Activated CD4-positive, alpha-beta T cell treated with anti-CD3 and anti-CD28 coated beads for 36 hours (primary cell): ENCODE measurements at regions not wholly inside any gene's neighbourhood (a gene's known extent, or its start where the extent isn't known, plus 50 kb on each side); places are given as distances from the start of the nearest gene placed in this dataset.

ENCODE experiments used
- ATAC-seq: fragments of 200-7000 bp; cut with Tn5 transposase; one replicate; pipeline ENCODE4 v1.10.0; 2021; ENCODE audit warnings: mild to moderate bottlenecking, moderate library complexity
- CTCF ChIA-PET: fragments of 350-600 bp; sonication (Branson Sonifier 250); formaldehyde crosslinking; loops from one replicate; lab custom pipeline; 2021; ENCODE audit warnings: antibody characterized with exemption; lab: Charles Lee
- POLR2A ChIA-PET: fragments of 350-600 bp; sonication (Branson Sonifier 250); formaldehyde crosslinking; loops from one replicate; lab custom pipeline; 2021; ENCODE audit warnings: antibody characterized with exemption, inconsistent platforms; lab: Charles Lee
- DNase-seq: peaks from one replicate; pipeline ENCODE4 v3.0.0-alpha.2; 2020
- H3K27ac Mint-ChIP-seq: one replicate; pipeline ENCODE4 v1.8.0; 2021; ENCODE audit warnings: mixed read lengths
- H3K27me3 Mint-ChIP-seq: one replicate; pipeline ENCODE4 v1.8.0; 2021; ENCODE audit warnings: mixed read lengths
- H3K36me3 Mint-ChIP-seq: one replicate; pipeline ENCODE4 v1.8.0; 2021; ENCODE audit warnings: low read depth, mixed read lengths
- H3K4me1 Mint-ChIP-seq: one replicate; pipeline ENCODE4 v1.8.0; 2021; ENCODE audit warnings: mixed read lengths
- H3K4me3 Mint-ChIP-seq: one replicate; pipeline ENCODE4 v1.8.0; 2021; ENCODE audit warnings: mild to moderate bottlenecking, moderate library complexity, mixed read lengths
- H3K9me3 Mint-ChIP-seq: one replicate; pipeline ENCODE4 v1.8.0; 2021; ENCODE audit warnings: low read depth, mixed read lengths
- intact Hi-C, 2 experiments: fragments of 100-400 bp; cut with DNase I in 1 of 2; cut with micrococcal nuclease in 1 of 2; formaldehyde crosslinking; loops; one replicate each; pipeline versions ENCODE4 v1.14.2 to v1.15.1; 2022 to 2024; cut with DNase I, micrococcal nuclease

GRCh38 chr2:146754606-146755005 is 1090.2 kb upstream of the ACVR2A start:
- no peaks in the 10 kb centered on the region for H3K4me1 Mint-ChIP-seq
- ChIA-PET POLR2A (no interaction called here), CTCF (no interaction called here)
- intact Hi-C loops, result no loop called here
- H3K27me3 Mint-ChIP-seq, result peaks cover 2% of the 10 kb centered on the region
- no peaks in the 10 kb centered on the region for H3K9me3 Mint-ChIP-seq
- H3K27ac Mint-ChIP-seq, result no peak overlapping the region
- ATAC-seq (no peak), DNase-seq (no peak)
- no peaks in the 10 kb centered on the region for H3K36me3 Mint-ChIP-seq
- no peak overlapping the region for H3K4me3 Mint-ChIP-seq

GRCh38 chr2:146748046-146748445 is 1096.8 kb upstream of the ACVR2A start:
- H3K9me3 Mint-ChIP-seq, result no peaks in the 10 kb centered on the region
- no peak overlapping the region for H3K27ac Mint-ChIP-seq
- POLR2A ChIA-PET, result no interaction called here

GRCh38 chr2:146741260-146741659 is 1103.6 kb upstream of the ACVR2A start:
- intact Hi-C loops, result no loop called here
- no peak for ATAC-seq
- Mint-ChIP-seq H3K36me3 (no peaks in the 10 kb centered on the region), H3K4me3 (no peak overlapping the region), H3K27ac (no peak overlapping the region), H3K9me3 (no peaks in the 10 kb centered on the region), H3K27me3 (peaks cover 3% of the 10 kb centered on the region), H3K4me1 (no peaks in the 10 kb centered on the region)
- no peak for DNase-seq
- CTCF ChIA-PET, result no interaction called here
- POLR2A ChIA-PET, result no interaction called here

More at GRCh38 chr2:146748046-146748445, 1096.8 kb upstream of the ACVR2A start:
- ATAC-seq, result no peak
- Mint-ChIP-seq H3K4me3 (no peak overlapping the region), H3K27me3 (peaks cover 2% of the 10 kb centered on the region), H3K4me1 (no peaks in the 10 kb centered on the region), H3K36me3 (no peaks in the 10 kb centered on the region)
- CTCF ChIA-PET, result no interaction called here
- intact Hi-C loops, result no loop called here
- no peak for DNase-seq

GRCh38 chr2:146734821-146735190 is 1110.0 kb upstream of the ACVR2A start:
- peaks cover 1% of the 10 kb centered on the region for H3K27me3 Mint-ChIP-seq
- no peak for DNase-seq
- intact Hi-C loops, result loop anchor here (5.0 to 10.0 kb wide), 2 partner anchors 1177 to 1180 kb away; no protein-coding TSS in a partner anchor
- H3K36me3 Mint-ChIP-seq, result no peaks in the 10 kb centered on the region
- ATAC-seq, result no peak
- no peak overlapping the region for H3K4me3 Mint-ChIP-seq
- ChIA-PET CTCF (interaction anchor here (1.1 kb wide), 1 partner anchor 311 kb away, joined by 3 read pairs; no protein-coding TSS in a partner anchor), POLR2A (no interaction called here)
- no peaks in the 10 kb centered on the region for H3K9me3 Mint-ChIP-seq
- no peaks in the 10 kb centered on the region for H3K4me1 Mint-ChIP-seq
- no peak overlapping the region for H3K27ac Mint-ChIP-seq

- Mint-ChIP-seq H3K4me1 (no peaks in the 10 kb centered on the region), H3K27ac (no peak overlapping the region), H3K27me3 (peaks cover 1% of the 10 kb centered on the region), H3K4me3 (no peak overlapping the region), H3K36me3 (no peaks in the 10 kb centered on the region), H3K9me3 (no peaks in the 10 kb centered on the region)
- no peak for ATAC-seq
- no peak for DNase-seq
- intact Hi-C loops, result loop anchor here (5.0 to 10.0 kb wide), 2 partner anchors 1178 to 1181 kb away; no protein-coding TSS in a partner anchor
- ChIA-PET CTCF (interaction anchor here (0.9 to 1.1 kb wide), 2 partner anchors 311 to 1177 kb away, joined by 3 to 4 read pairs; no protein-coding TSS in a partner anchor), POLR2A (no interaction called here)
Measured at GRCh38 chr2:146734042-146734820, 1110.6 kb upstream of the ACVR2A start.

- POLR2A ChIA-PET, result no interaction called here
- H3K27me3 Mint-ChIP-seq, result no peaks in the 10 kb centered on the region
- ATAC-seq, result no peak
- intact Hi-C loops, result loop anchor here (5.0 to 10.0 kb wide), 2 partner anchors 1181 to 1184 kb away; no protein-coding TSS in a partner anchor
- H3K4me1 Mint-ChIP-seq, result no peaks in the 10 kb centered on the region
- H3K9me3 Mint-ChIP-seq, result no peaks in the 10 kb centered on the region
- DNase-seq, result no peak
- no peak overlapping the region for H3K27ac Mint-ChIP-seq
- no peaks in the 10 kb centered on the region for H3K36me3 Mint-ChIP-seq
- H3K4me3 Mint-ChIP-seq, result no peak overlapping the region
- CTCF ChIA-PET, result interaction anchor here (0.8 kb wide), 1 partner anchor 21 kb away, joined by 3 read pairs; no protein-coding TSS in a partner anchor
Measured at GRCh38 chr2:146730882-146731281, 1113.9 kb upstream of the ACVR2A start.

GRCh38 chr2:146721486-146721885 is 1123.3 kb upstream of the ACVR2A start:
- H3K27me3 Mint-ChIP-seq, result no peaks in the 10 kb centered on the region
- intact Hi-C loops, result no loop called here
- H3K4me1 Mint-ChIP-seq, result no peaks in the 10 kb centered on the region
- ChIA-PET POLR2A (no interaction called here), CTCF (no interaction called here)
- H3K27ac Mint-ChIP-seq, result no peak overlapping the region
- no peak overlapping the region for H3K4me3 Mint-ChIP-seq
- no peak for ATAC-seq
- H3K9me3 Mint-ChIP-seq, result peaks cover 4% of the 10 kb centered on the region
- H3K36me3 Mint-ChIP-seq, result no peaks in the 10 kb centered on the region
- DNase-seq, result no peak

GRCh38 chr2:146720170-146720569 is 1124.7 kb upstream of the ACVR2A start:
- no peak overlapping the region for H3K4me3 Mint-ChIP-seq
- H3K9me3 Mint-ChIP-seq, result peaks cover 4% of the 10 kb centered on the region
- ATAC-seq (no peak), DNase-seq (no peak)
- POLR2A ChIA-PET, result no interaction called here
- no peak overlapping the region for H3K27ac Mint-ChIP-seq
- no peaks in the 10 kb centered on the region for H3K27me3 Mint-ChIP-seq
- H3K4me1 Mint-ChIP-seq, result no peaks in the 10 kb centered on the region
- H3K36me3 Mint-ChIP-seq, result no peaks in the 10 kb centered on the region
- intact Hi-C loops, result no loop called here
- CTCF ChIA-PET, result no interaction called here

- Mint-ChIP-seq H3K36me3 (no peaks in the 10 kb centered on the region), H3K27me3 (no peaks in the 10 kb centered on the region), H3K27ac (no peak overlapping the region), H3K4me1 (no peaks in the 10 kb centered on the region), H3K4me3 (no peak overlapping the region), H3K9me3 (no peaks in the 10 kb centered on the region)
- CTCF ChIA-PET, result no interaction called here
- POLR2A ChIA-PET, result no interaction called here
- DNase-seq, result no peak
- intact Hi-C loops, result no loop called here
- no peak for ATAC-seq
Measured at GRCh38 chr2:146716591-146716990, 1128.2 kb upstream of the ACVR2A start.

GRCh38 chr2:146709004-146709403 is 1135.8 kb upstream of the ACVR2A start:
- CTCF ChIA-PET, result interaction anchor here (0.9 kb wide), 1 partner anchor 11 kb away, joined by 4 read pairs; no protein-coding TSS in a partner anchor
- ATAC-seq, result no peak
- POLR2A ChIA-PET, result no interaction called here
- DNase-seq, result no peak
- Mint-ChIP-seq H3K27ac (no peak overlapping the region), H3K9me3 (peaks cover 5% of the 10 kb centered on the region), H3K4me3 (no peak overlapping the region), H3K36me3 (no peaks in the 10 kb centered on the region), H3K27me3 (no peaks in the 10 kb centered on the region), H3K4me1 (no peaks in the 10 kb centered on the region)
- intact Hi-C loops, result no loop called here

GRCh38 chr2:146701183-146701582 is 1143.6 kb upstream of the ACVR2A start:
- Mint-ChIP-seq H3K4me1 (no peaks in the 10 kb centered on the region), H3K27ac (no peak overlapping the region), H3K36me3 (no peaks in the 10 kb centered on the region), H3K9me3 (peaks cover 11% of the 10 kb centered on the region), H3K4me3 (no peak overlapping the region), H3K27me3 (no peaks in the 10 kb centered on the region)
- DNase-seq (peak; percentile 7), ATAC-seq (no peak)
- ChIA-PET CTCF (no interaction called here), POLR2A (no interaction called here)
- intact Hi-C loops, result no loop called here

- H3K36me3 Mint-ChIP-seq, result no peaks in the 10 kb centered on the region
- CTCF ChIA-PET, result interaction anchor here (0.6 to 1.5 kb wide), 2 partner anchors 12 to 107 kb away, joined by 3 to 4 read pairs; no protein-coding TSS in a partner anchor
- POLR2A ChIA-PET, result no interaction called here
- H3K27me3 Mint-ChIP-seq, result no peaks in the 10 kb centered on the region
- H3K4me3 Mint-ChIP-seq, result no peak overlapping the region
- no peak overlapping the region for H3K27ac Mint-ChIP-seq
- DNase-seq (no peak), ATAC-seq (no peak)
- intact Hi-C loops, result no loop called here
- no peaks in the 10 kb centered on the region for H3K4me1 Mint-ChIP-seq
- H3K9me3 Mint-ChIP-seq, result peaks cover 10% of the 10 kb centered on the region
Measured at GRCh38 chr2:146697307-146697706, 1147.5 kb upstream of the ACVR2A start.
